BLaER1 (cell line): ENCODE measurements at regions not wholly inside any gene's neighbourhood (a gene's known extent, or its start where the extent isn't known, plus 50 kb on each side); places are given as distances from the start of the nearest gene placed in this dataset.
A peak's percentile ranks its signal among the peaks of the same experiment; 100 is the strongest.

ENCODE experiments used
- H3K27ac ChIP-seq: shearing (Covaris generic); formaldehyde crosslinking; 2 replicates; pipeline ENCODE4 v1.8.1; 2022
- H3K27me3 ChIP-seq: shearing (Covaris generic); formaldehyde crosslinking; 2 replicates; pipeline ENCODE4 v1.8.1; 2022
- H3K36me3 ChIP-seq: shearing (Covaris generic); formaldehyde crosslinking; 2 replicates; pipeline ENCODE4 v1.8.1; 2022
- H3K4me1 ChIP-seq: shearing (Covaris generic); formaldehyde crosslinking; 2 replicates; pipeline ENCODE4 v1.8.1; 2022
- H3K4me2 ChIP-seq: shearing (Covaris generic); formaldehyde crosslinking; 2 replicates; pipeline ENCODE4 v1.8.1; 2022
- H3K4me3 ChIP-seq: shearing (Covaris generic); formaldehyde crosslinking; 2 replicates; pipeline ENCODE4 v1.8.1; 2022
- H3K9ac ChIP-seq: shearing (Covaris generic); formaldehyde crosslinking; 2 replicates; pipeline ENCODE4 v1.8.1; 2022
- H3K9me3 ChIP-seq: shearing (Covaris generic); formaldehyde crosslinking; 2 replicates; pipeline ENCODE4 v1.8.1; 2022
- H4K20me1 ChIP-seq: shearing (Covaris generic); formaldehyde crosslinking; 2 replicates; pipeline ENCODE4 v1.8.1; 2022
- Cebpa-rat ChIP-seq: shearing (Covaris generic); IDR thresholded peaks from 2 replicates; pipeline ENCODE4 v1.8.1; 2022

GRCh38 chr6:141451181-141451510 is 681.6 kb upstream of the GJE1 start:
- TF ChIP-seq Cebpa-rat, result no peak
- Histone ChIP-seq H3K9ac (no peak overlapping the region), H3K27ac (no peak overlapping the region)

GRCh38 chr6:141445928-141446628 is 686.6 kb upstream of the GJE1 start:
- TF ChIP-seq Cebpa-rat, result no peak
- no peaks in the 10 kb centered on the region for H3K27me3 ChIP-seq
- no peak overlapping the region for H3K4me3 ChIP-seq
- H3K27ac ChIP-seq, result no peak overlapping the region
- H3K36me3 ChIP-seq, result no peaks in the 10 kb centered on the region
- peaks cover 11% of the 10 kb centered on the region for H3K4me1 ChIP-seq
- no peak overlapping the region for H3K9ac ChIP-seq
- no peak overlapping the region for H3K4me2 ChIP-seq
- no peaks in the 10 kb centered on the region for H3K9me3 ChIP-seq
- no peaks in the 10 kb centered on the region for H4K20me1 ChIP-seq

More at GRCh38 chr6:141451181-141451510, 681.6 kb upstream of the GJE1 start:
- Histone ChIP-seq H3K4me1 (peaks cover 15% of the 10 kb centered on the region), H3K27me3 (no peaks in the 10 kb centered on the region), H3K36me3 (no peaks in the 10 kb centered on the region), H3K4me3 (no peak overlapping the region), H3K4me2 (peak overlapping the region; percentile 49; the same call in 1 of the 2 replicates), H4K20me1 (no peaks in the 10 kb centered on the region), H3K9me3 (no peaks in the 10 kb centered on the region)

GRCh38 chr6:141443668-141444289 is 688.9 kb upstream of the GJE1 start:
- Histone ChIP-seq H3K27me3 (no peaks in the 10 kb centered on the region), H3K4me1 (no peaks in the 10 kb centered on the region), H3K4me3 (no peak overlapping the region), H3K9ac (no peak overlapping the region), H4K20me1 (no peaks in the 10 kb centered on the region), H3K9me3 (no peaks in the 10 kb centered on the region), H3K36me3 (no peaks in the 10 kb centered on the region), H3K27ac (no peak overlapping the region), H3K4me2 (no peak overlapping the region)
- TF ChIP-seq Cebpa-rat, result no peak

GRCh38 chr6:141443032-141443431 is 689.7 kb upstream of the GJE1 start:
- H3K9ac ChIP-seq, result no peak overlapping the region
- no peaks in the 10 kb centered on the region for H3K27me3 ChIP-seq
- TF ChIP-seq Cebpa-rat, result no peak
- H3K4me1 ChIP-seq, result no peaks in the 10 kb centered on the region
- no peaks in the 10 kb centered on the region for H3K36me3 ChIP-seq
- H3K9me3 ChIP-seq, result no peaks in the 10 kb centered on the region
- no peak overlapping the region for H3K27ac ChIP-seq
- no peak overlapping the region for H3K4me3 ChIP-seq
- H4K20me1 ChIP-seq, result no peaks in the 10 kb centered on the region
- no peak overlapping the region for H3K4me2 ChIP-seq

GRCh38 chr6:141439513-141439912 is 693.2 kb upstream of the GJE1 start:
- Histone ChIP-seq H3K4me1 (no peaks in the 10 kb centered on the region), H3K36me3 (no peaks in the 10 kb centered on the region), H4K20me1 (no peaks in the 10 kb centered on the region), H3K4me2 (no peak overlapping the region), H3K9ac (no peak overlapping the region), H3K9me3 (no peaks in the 10 kb centered on the region), H3K4me3 (no peak overlapping the region), H3K27me3 (no peaks in the 10 kb centered on the region), H3K27ac (no peak overlapping the region)
- no peak for TF ChIP-seq Cebpa-rat

- TF ChIP-seq Cebpa-rat, result no peak
- H3K27me3 ChIP-seq, result no peaks in the 10 kb centered on the region
- no peak overlapping the region for H3K4me2 ChIP-seq
These were observed 695.0 kb upstream of the GJE1 start for GRCh38 chr6:141437685-141438084.

GRCh38 chr6:141437011-141437410 is 695.7 kb upstream of the GJE1 start:
- H3K27ac ChIP-seq, result no peak overlapping the region
- no peak overlapping the region for H3K9ac ChIP-seq
- no peak for TF ChIP-seq Cebpa-rat
- no peaks in the 10 kb centered on the region for H3K4me1 ChIP-seq
- H4K20me1 ChIP-seq, result no peaks in the 10 kb centered on the region
- H3K9me3 ChIP-seq, result no peaks in the 10 kb centered on the region
- no peaks in the 10 kb centered on the region for H3K27me3 ChIP-seq
- no peak overlapping the region for H3K4me3 ChIP-seq
- H3K36me3 ChIP-seq, result no peaks in the 10 kb centered on the region
- no peak overlapping the region for H3K4me2 ChIP-seq

More at GRCh38 chr6:141437685-141438084, 695.0 kb upstream of the GJE1 start:
- H4K20me1 ChIP-seq, result no peaks in the 10 kb centered on the region
- H3K4me1 ChIP-seq, result no peaks in the 10 kb centered on the region
- H3K9ac ChIP-seq, result no peak overlapping the region
- H3K27ac ChIP-seq, result no peak overlapping the region
- H3K9me3 ChIP-seq, result no peaks in the 10 kb centered on the region
- no peaks in the 10 kb centered on the region for H3K36me3 ChIP-seq
- H3K4me3 ChIP-seq, result no peak overlapping the region

- no peak for TF ChIP-seq Cebpa-rat
- H3K9me3 ChIP-seq, result peaks cover 13% of the 10 kb centered on the region
- H3K4me1 ChIP-seq, result no peaks in the 10 kb centered on the region
- no peaks in the 10 kb centered on the region for H3K27me3 ChIP-seq
- no peak overlapping the region for H3K4me2 ChIP-seq
- no peak overlapping the region for H3K27ac ChIP-seq
- no peak overlapping the region for H3K9ac ChIP-seq
- H3K4me3 ChIP-seq, result no peak overlapping the region
- no peaks in the 10 kb centered on the region for H3K36me3 ChIP-seq
- H4K20me1 ChIP-seq, result no peaks in the 10 kb centered on the region
These were observed 706.2 kb upstream of the GJE1 start for GRCh38 chr6:141426400-141426980.

- no peaks in the 10 kb centered on the region for H3K27me3 ChIP-seq
- no peak overlapping the region for H3K9ac ChIP-seq
- no peak overlapping the region for H3K27ac ChIP-seq
- H3K36me3 ChIP-seq, result no peaks in the 10 kb centered on the region
- H3K4me2 ChIP-seq, result no peak overlapping the region
- H4K20me1 ChIP-seq, result no peaks in the 10 kb centered on the region
- H3K4me1 ChIP-seq, result no peaks in the 10 kb centered on the region
- no peak overlapping the region for H3K4me3 ChIP-seq
- TF ChIP-seq Cebpa-rat, result no peak
- H3K9me3 ChIP-seq, result peaks cover 8% of the 10 kb centered on the region
These were observed 711.3 kb upstream of the GJE1 start for GRCh38 chr6:141421378-141421777.

- H3K4me2 ChIP-seq, result no peak overlapping the region
- TF ChIP-seq Cebpa-rat, result no peak
- no peaks in the 10 kb centered on the region for H3K4me1 ChIP-seq
- H3K27ac ChIP-seq, result no peak overlapping the region
- H3K9me3 ChIP-seq, result no peaks in the 10 kb centered on the region
- no peaks in the 10 kb centered on the region for H4K20me1 ChIP-seq
- H3K36me3 ChIP-seq, result no peaks in the 10 kb centered on the region
- no peak overlapping the region for H3K4me3 ChIP-seq
- H3K27me3 ChIP-seq, result no peaks in the 10 kb centered on the region
- no peak overlapping the region for H3K9ac ChIP-seq
These were observed 714.6 kb upstream of the GJE1 start for GRCh38 chr6:141418076-141418475.
